ENCODE measurements at regions not wholly inside any gene's neighbourhood (a gene's known extent, or its start where the extent isn't known, plus 50 kb on each side); places are given as distances from the start of the nearest gene placed in this dataset.

GRCh38 chr10:58942724-58943123 lies 233.7 kb upstream of the PHYHIPL start:
- TF ChIP-seq CTCF (IDR thresholded peaks at IDR 0.05; ENCODE audit: poor library complexity, severe bottlenecking) (no peak), POLR2AphosphoS5 (IDR thresholded peaks at IDR 0.05) (no peak), RAD21 (conservative IDR thresholded peaks at IDR 0.05) (no peak), EP300 (conservative IDR thresholded peaks at IDR 0.05; ENCODE audit: poor library complexity, severe bottlenecking) (no peak), EZH2 (IDR thresholded peaks at IDR 0.05; ENCODE audit: borderline replicate concordance, insufficient read depth, low read length, poor library complexity, severe bottlenecking) (no peak), TAF1 (IDR thresholded peaks at IDR 0.05; ENCODE audit: low read depth) (no peak), MXI1 (conservative IDR thresholded peaks at IDR 0.05; ENCODE audit: poor library complexity, severe bottlenecking) (no peak)
